Spinal cord (tissue), 9 donors: ENCODE measurements at regions not wholly inside any gene's neighbourhood (a gene's known extent, or its start where the extent isn't known, plus 50 kb on each side); places are given as distances from the start of the nearest gene placed in this dataset.
"Not testable (repeated sequence)": the region's sequence is repeated elsewhere in the genome, so short reads cannot be mapped to it uniquely, and the experiment has no call there.

Experiments
- DNase-seq, 6 donors: peaks; one replicate each; pipeline versions ENCODE4 v3.0.0 to v3.0.0-alpha.2; 2013 to 2015; ENCODE audit warnings: low spot score in 6 of 6, low read depth in 4 of 6
- H3K27ac ChIP-seq: one replicate; pipeline ENCODE4 v1.5.1; 2013; ENCODE audit warnings: low read depth, low read length, control low read depth
- H3K27me3 ChIP-seq: one replicate; pipeline ENCODE4 v1.6.1; 2013; ENCODE audit warnings: low read length; ENCODE audit not compliant: control insufficient read depth, insufficient read depth
- H3K36me3 ChIP-seq: one replicate; pipeline ENCODE4 v1.6.1; 2013; ENCODE audit warnings: low read length; ENCODE audit not compliant: control insufficient read depth, insufficient read depth
- H3K4me1 ChIP-seq: one replicate; pipeline ENCODE4 v1.6.1; 2013; ENCODE audit warnings: low read length; ENCODE audit not compliant: control insufficient read depth, insufficient read depth
- H3K4me3 ChIP-seq: one replicate; pipeline ENCODE4 v1.5.1; 2013; ENCODE audit warnings: low read depth, low read length, control low read depth
- H3K9me3 ChIP-seq: one replicate; pipeline ENCODE4 v1.6.1; 2013; ENCODE audit warnings: low read length; ENCODE audit not compliant: control insufficient read depth, insufficient read depth
- WGBS: methylation state at CpG from one replicate; pipeline ENCODE4 v1.1.5; 2013; ENCODE audit warnings: missing lambda C conversion rate; ENCODE audit not compliant: insufficient coverage; 5-methylcytosine and 5-hydroxymethylcytosine counted together
- donor health status: healthy.

- H3K36me3 ChIP-seq, result no peaks in the 10 kb centered on the region
- DNase-seq, result no peak
- no peak overlapping the region for H3K4me3 ChIP-seq
- WGBS, result 100% methylated on average over 1 of the region's 2 CpGs
- H3K9me3 ChIP-seq, result no peaks in the 10 kb centered on the region
- no peaks in the 10 kb centered on the region for H3K4me1 ChIP-seq
- no peak overlapping the region for H3K27ac ChIP-seq
- H3K27me3 ChIP-seq, result no peaks in the 10 kb centered on the region
These were observed 117.5 kb downstream of the PCDH18 start for GRCh38 chr4:137414802-137415201.

DNA sequence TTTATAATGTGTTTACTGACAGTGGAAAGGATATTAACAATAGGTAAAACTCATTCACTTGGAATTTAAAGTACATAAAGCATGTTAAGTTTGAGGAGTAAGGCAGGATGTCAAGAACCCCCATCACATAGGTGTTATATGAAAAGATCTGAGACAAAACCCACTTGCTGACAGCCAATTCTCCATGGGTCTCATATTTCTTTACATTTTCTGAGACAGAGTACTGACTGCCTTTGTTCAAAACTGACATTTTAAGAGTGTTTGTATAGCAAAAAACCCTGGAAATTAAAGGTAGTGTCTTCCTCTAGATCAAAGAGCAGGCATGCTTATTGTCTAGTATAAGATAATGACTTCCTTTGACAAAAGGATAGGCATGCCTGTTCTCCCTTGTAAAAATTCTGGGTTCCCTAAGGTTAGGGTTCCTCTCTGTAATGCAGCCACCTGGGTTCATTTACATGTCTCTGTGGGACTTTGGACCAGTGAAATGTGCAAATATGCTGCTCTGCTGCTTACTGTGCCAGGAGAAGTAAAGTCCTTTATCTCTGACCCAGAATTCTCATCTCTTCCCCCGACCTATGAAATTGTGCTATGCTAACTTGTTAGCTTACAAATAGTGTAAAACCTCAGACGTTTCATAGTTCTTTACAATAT lies 123.6 kb downstream of the PCDH18 start:
- Histone ChIP-seq H3K4me3 (no peak overlapping the region), H3K4me1 (no peaks in the 10 kb centered on the region), H3K27me3 (no peaks in the 10 kb centered on the region), H3K36me3 (no peaks in the 10 kb centered on the region), H3K9me3 (no peaks in the 10 kb centered on the region), H3K27ac (no peak overlapping the region)
- DNase-seq, result no peak
- no CpG with 5 or more reads among the region's 2 CpGs for WGBS

- WGBS, result no CpG with 5 or more reads among the region's 9 CpGs
These were observed 126.5 kb downstream of the PCDH18 start for GRCh38 chr4:137405833-137406232.

DNA sequence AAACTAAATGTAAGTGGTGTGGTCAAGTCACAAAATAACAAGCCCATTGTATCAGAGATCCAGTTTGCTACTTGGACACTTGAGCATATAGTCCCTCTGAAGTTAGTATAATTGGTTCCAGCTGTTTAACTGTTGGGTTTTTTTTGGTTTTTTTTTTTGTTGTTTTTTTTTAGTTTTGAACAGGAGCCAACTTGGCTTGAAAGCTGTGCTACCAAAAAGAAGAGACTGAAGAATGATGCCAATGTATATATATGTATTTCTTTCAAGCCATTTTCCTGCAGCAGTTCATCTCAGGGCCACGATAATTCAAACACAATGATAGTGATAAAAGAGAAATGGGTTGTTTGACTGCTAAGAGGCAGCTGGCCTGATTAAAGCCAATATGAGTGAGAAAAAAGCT lies 138.3 kb downstream of the PCDH18 start:
- Histone ChIP-seq H3K27ac (no peak overlapping the region), H3K4me3 (no peak overlapping the region)
- no CpG with 5 or more reads among the region's 1 CpG for WGBS

More at GRCh38 chr4:137405833-137406232, 126.5 kb downstream of the PCDH18 start:
- H3K27me3 ChIP-seq, H3K9me3 ChIP-seq, H3K27ac ChIP-seq, H3K4me1 ChIP-seq, H3K36me3 ChIP-seq, H3K4me3 ChIP-seq, DNase-seq: not testable (repeated sequence)

DNA sequence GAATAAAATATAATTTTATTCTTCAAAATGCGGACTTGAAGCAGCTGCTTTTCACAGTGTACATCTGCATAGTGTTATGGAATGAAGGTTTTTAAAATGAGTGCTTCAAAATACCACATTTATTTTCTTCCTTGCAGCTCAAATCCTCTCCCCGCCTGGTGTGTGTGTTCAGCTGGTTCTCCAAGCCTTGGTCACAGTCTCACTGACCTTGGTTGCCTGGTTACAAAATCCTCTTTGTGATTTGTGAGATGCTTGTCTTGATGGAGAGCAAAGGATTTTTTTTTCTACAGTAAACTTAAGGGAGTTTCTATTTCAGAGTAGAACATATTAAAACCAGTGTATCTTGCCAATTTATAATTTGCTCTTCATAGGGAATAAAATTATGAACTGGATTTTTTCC lies 139.2 kb downstream of the PCDH18 start:
- Histone ChIP-seq H3K27me3 (no peaks in the 10 kb centered on the region), H3K27ac (no peak overlapping the region), H3K9me3 (no peaks in the 10 kb centered on the region), H3K4me1 (no peaks in the 10 kb centered on the region), H3K36me3 (no peaks in the 10 kb centered on the region), H3K4me3 (no peak overlapping the region)
- DNase-seq, result peak in 5 of 6 donors; percentile 26 to 85 (median 46)
- no CpG with 5 or more reads among the region's 2 CpGs for WGBS

More for the DNA sequence above, 138.3 kb downstream of the PCDH18 start:
- Histone ChIP-seq H3K9me3 (no peaks in the 10 kb centered on the region), H3K36me3 (no peaks in the 10 kb centered on the region), H3K4me1 (no peaks in the 10 kb centered on the region), H3K27me3 (no peaks in the 10 kb centered on the region)
- peak in 2 of 6 donors; percentile 30 to 38 for DNase-seq

DNA sequence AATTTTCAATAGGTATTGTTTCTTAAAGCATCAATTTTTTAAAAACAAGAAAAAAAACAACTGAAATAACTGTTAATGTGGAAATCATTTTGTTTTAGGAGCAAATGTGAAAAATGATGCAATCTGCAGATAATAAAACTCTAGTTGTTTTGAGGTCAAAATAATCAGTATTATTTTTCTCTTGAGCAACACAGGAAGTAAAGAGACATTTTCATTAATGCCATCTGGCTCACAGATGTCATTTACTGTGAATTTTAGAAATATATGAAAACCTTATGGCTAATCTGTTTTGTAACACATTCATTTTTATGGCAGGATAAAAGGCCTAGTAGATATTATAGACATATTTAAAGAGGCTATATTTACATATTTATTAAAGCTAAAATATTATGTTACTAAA lies 141.6 kb downstream of the PCDH18 start:
- peak in 2 of 6 donors; percentile 29 to 48 for DNase-seq
- no peak overlapping the region for H3K27ac ChIP-seq
- H3K4me1 ChIP-seq, result no peaks in the 10 kb centered on the region
- H3K9me3 ChIP-seq, result no peaks in the 10 kb centered on the region
- no peaks in the 10 kb centered on the region for H3K36me3 ChIP-seq
- H3K27me3 ChIP-seq, result no peaks in the 10 kb centered on the region
- no peak overlapping the region for H3K4me3 ChIP-seq

- DNase-seq, result peak in 1 of 6 donors; percentile 67
- no peaks in the 10 kb centered on the region for H3K36me3 ChIP-seq
- no CpG with 5 or more reads among the region's 1 CpG for WGBS
- no peaks in the 10 kb centered on the region for H3K9me3 ChIP-seq
- no peaks in the 10 kb centered on the region for H3K4me1 ChIP-seq
- no peak overlapping the region for H3K4me3 ChIP-seq
- no peak overlapping the region for H3K27ac ChIP-seq
- no peaks in the 10 kb centered on the region for H3K27me3 ChIP-seq
These were observed 142.3 kb downstream of the PCDH18 start for GRCh38 chr4:137389911-137390520.

GRCh38 chr4:137387924-137388323 lies 144.4 kb downstream of the PCDH18 start:
- H3K4me1 ChIP-seq, result no peaks in the 10 kb centered on the region
- H3K9me3 ChIP-seq, result no peaks in the 10 kb centered on the region
- H3K27me3 ChIP-seq, result no peaks in the 10 kb centered on the region
- no peaks in the 10 kb centered on the region for H3K36me3 ChIP-seq
- DNase-seq, result no peak
- no CpG with 5 or more reads among the region's 3 CpGs for WGBS
- no peak overlapping the region for H3K27ac ChIP-seq
- no peak overlapping the region for H3K4me3 ChIP-seq

DNA sequence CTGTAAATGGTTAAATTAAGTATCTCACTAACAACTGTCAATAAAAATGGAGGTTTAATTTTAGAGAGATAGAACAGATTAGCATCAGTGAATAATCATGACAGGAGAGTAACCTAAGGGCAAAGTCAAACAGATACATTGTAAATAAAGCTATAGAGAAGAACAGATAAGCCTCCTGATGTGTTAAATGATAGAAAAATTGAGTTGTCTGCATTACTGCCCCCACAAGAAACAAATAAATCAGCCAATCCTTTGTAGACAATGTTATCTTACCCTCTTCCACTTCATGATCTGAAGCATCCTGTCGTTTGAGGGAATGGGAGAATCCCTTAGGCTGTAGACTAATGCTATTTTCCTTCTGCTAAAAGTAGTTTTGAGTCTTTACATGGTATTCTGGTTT lies 147.8 kb downstream of the PCDH18 start:
- no CpG with 5 or more reads among the region's 1 CpG for WGBS
- no peaks in the 10 kb centered on the region for H3K4me1 ChIP-seq
- no peak overlapping the region for H3K27ac ChIP-seq
- DNase-seq, result no peak
- H3K4me3 ChIP-seq, result no peak overlapping the region
- no peaks in the 10 kb centered on the region for H3K9me3 ChIP-seq
- no peaks in the 10 kb centered on the region for H3K27me3 ChIP-seq
- no peaks in the 10 kb centered on the region for H3K36me3 ChIP-seq

- WGBS, result no CpG with 5 or more reads among the region's 1 CpG
- H3K9me3 ChIP-seq, result no peaks in the 10 kb centered on the region
- peak in 1 of 6 donors; percentile 63 for DNase-seq
- H3K4me3 ChIP-seq, result no peak overlapping the region
- H3K4me1 ChIP-seq, result no peaks in the 10 kb centered on the region
- no peak overlapping the region for H3K27ac ChIP-seq
- no peaks in the 10 kb centered on the region for H3K36me3 ChIP-seq
- no peaks in the 10 kb centered on the region for H3K27me3 ChIP-seq
These were observed 153.5 kb downstream of the PCDH18 start for GRCh38 chr4:137378821-137379220.
